Neural cell (in vitro differentiated cells): ENCODE measurements at regions not wholly inside any gene's neighbourhood (a gene's known extent, or its start where the extent isn't known, plus 50 kb on each side); places are given as distances from the start of the nearest gene placed in this dataset.

ENCODE experiments used
- EP300 ChIP-seq: fragments of 450-650 bp; conservative IDR thresholded peaks from 2 replicates; pipeline ENCODE4 v1.6.1; 2014; ENCODE audit warnings: antibody characterized with exemption, mild to moderate bottlenecking, moderate library complexity; ENCODE audit not compliant: poor library complexity, severe bottlenecking
- EZH2 ChIP-seq: fragments of 200-600, 300-800 bp; shearing (Covaris generic), sonication (generic); IDR thresholded peaks from 2 replicates; pipeline ENCODE4 v1.6.1; 2014; ENCODE audit warnings: antibody characterized with exemption, low read length, borderline replicate concordance, mild to moderate bottlenecking; ENCODE audit not compliant: insufficient read depth, poor library complexity, severe bottlenecking
- MXI1 ChIP-seq: fragments of 450-650 bp; conservative IDR thresholded peaks from 2 replicates; pipeline ENCODE4 v1.6.1; 2014; ENCODE audit warnings: antibody characterized with exemption, mild to moderate bottlenecking; ENCODE audit not compliant: poor library complexity, severe bottlenecking
- POLR2AphosphoS5 ChIP-seq: IDR thresholded peaks from 2 replicates; pipeline ENCODE4 v1.6.1; 2012
- SMC3 ChIP-seq: fragments of 450-650 bp; conservative IDR thresholded peaks from 2 replicates; pipeline ENCODE4 v1.6.1; 2014; ENCODE audit warnings: antibody characterized with exemption, mild to moderate bottlenecking, moderate library complexity; ENCODE audit not compliant: poor library complexity
- TAF1 ChIP-seq: IDR thresholded peaks from 2 replicates; pipeline ENCODE4 v1.6.1; 2012; ENCODE audit warnings: low read depth
- TF ChIP-seq, protein P1 (sequence below): fragments of 450-650 bp; IDR thresholded peaks from 2 replicates; pipeline ENCODE4 v1.5.1; 2014; ENCODE audit warnings: antibody characterized with exemption, mild to moderate bottlenecking, moderate library complexity; ENCODE audit not compliant: poor library complexity, severe bottlenecking

DNA sequence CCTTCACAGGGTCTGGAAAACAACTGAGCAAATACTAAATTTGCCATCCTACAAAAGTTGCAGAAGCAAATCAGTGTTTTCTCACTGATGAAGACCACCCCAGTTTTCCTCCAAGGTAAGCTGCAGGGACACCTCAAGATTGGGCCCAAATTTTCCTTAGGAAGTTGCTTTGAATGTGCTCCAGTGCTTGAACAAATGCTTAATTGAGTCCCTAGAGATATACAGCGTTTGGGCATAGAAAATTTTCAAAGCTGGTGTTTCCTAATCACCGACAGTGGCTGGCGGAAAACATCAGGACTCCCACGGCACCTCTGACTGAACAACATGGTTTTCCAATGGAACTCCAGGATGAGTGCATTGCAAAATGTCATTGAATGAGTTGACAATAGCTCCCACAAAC lies 92.5 kb upstream of the HMGA2 start:
- TF ChIP-seq EP300: no peak
- TF ChIP-seq, protein P1, sequence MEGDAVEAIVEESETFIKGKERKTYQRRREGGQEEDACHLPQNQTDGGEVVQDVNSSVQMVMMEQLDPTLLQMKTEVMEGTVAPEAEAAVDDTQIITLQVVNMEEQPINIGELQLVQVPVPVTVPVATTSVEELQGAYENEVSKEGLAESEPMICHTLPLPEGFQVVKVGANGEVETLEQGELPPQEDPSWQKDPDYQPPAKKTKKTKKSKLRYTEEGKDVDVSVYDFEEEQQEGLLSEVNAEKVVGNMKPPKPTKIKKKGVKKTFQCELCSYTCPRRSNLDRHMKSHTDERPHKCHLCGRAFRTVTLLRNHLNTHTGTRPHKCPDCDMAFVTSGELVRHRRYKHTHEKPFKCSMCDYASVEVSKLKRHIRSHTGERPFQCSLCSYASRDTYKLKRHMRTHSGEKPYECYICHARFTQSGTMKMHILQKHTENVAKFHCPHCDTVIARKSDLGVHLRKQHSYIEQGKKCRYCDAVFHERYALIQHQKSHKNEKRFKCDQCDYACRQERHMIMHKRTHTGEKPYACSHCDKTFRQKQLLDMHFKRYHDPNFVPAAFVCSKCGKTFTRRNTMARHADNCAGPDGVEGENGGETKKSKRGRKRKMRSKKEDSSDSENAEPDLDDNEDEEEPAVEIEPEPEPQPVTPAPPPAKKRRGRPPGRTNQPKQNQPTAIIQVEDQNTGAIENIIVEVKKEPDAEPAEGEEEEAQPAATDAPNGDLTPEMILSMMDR: no peak
- no peak for TF ChIP-seq POLR2AphosphoS5
- no peak for TF ChIP-seq SMC3
- TF ChIP-seq EZH2: no peak
- no peak for TF ChIP-seq TAF1
- TF ChIP-seq MXI1: no peak
